Occipital lobe (tissue), 1 donor: ENCODE measurements at regions not wholly inside any gene's neighbourhood (a gene's known extent, or its start where the extent isn't known, plus 50 kb on each side); places are given as distances from the start of the nearest gene placed in this dataset.

Experiments used
- DNase-seq: peaks from one replicate; lab custom pipeline; 2025; lab: John Stamatoyannopoulos, UW

- DNase-seq, result no peak
Observed at GRCh38 chr16:13858873-13859580, 60.9 kb upstream of the ERCC4 start.

DNA sequence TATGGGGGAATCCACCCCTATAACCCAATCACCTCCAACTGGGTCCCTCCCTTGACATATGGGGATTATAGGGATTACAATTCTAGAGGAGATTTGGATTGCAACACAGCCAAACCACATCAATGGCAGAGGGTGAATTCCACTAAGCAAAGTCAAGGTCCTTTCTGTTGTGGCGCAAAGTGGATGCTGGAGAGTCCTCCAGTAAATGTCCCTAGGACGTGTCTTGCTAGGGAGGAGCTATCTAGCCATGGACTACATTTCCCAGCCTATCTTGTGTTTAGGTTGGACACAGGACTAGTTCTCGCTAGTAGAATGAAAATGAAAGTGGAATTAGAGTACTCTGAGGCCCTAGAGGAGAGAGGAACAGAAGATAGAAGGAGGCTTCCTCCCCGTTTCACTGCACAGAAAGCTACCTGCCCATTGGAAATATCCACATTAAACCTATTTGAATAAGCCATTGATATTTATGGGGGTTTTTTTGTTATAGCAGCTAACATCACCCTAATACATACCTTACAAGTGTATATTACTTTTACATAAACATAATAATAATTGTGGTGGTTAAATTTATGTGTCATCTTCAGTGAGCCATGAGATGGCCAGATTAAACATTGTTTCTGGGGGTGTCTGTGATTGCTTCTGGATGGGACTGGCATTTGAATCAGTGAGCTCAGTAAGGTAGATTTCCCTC lies 56.7 kb upstream of the ERCC4 start:
- no peak for DNase-seq

DNA sequence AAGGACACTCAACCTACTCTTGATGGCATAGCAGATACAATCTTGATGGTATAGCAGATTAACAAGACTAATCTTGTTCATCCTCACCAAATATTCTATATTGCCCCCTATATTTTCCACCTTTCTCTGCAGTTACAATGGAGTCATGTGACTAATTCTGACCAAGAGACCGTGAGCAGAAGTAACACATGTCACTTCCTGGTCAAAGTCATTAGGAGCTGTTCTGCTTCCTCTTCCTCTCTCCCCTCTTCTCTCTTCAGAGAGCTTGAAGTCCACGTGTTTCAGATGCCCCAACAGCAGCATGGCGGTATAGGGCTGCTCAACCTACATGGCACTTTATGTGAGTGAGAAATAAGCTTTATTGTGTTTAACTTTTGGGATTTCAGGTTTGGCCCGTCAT lies 55.3 kb upstream of the ERCC4 start:
- DNase-seq, result no peak

- DNase-seq, result no peak
Observed at GRCh38 chr16:13866073-13866472, 53.9 kb upstream of the ERCC4 start.
